ELR (cell line): ENCODE measurements at regions not wholly inside any gene's neighbourhood (a gene's known extent, or its start where the extent isn't known, plus 50 kb on each side); places are given as distances from the start of the nearest gene placed in this dataset.
"Not testable (repeated sequence)": the region's sequence is repeated elsewhere in the genome, so short reads cannot be mapped to it uniquely, and the experiment has no call there.

ENCODE experiments used
- DNase-seq: peaks from one replicate; pipeline ENCODE4 v3.0.0-alpha.2; 2015; ENCODE audit warnings: low read depth

DNA sequence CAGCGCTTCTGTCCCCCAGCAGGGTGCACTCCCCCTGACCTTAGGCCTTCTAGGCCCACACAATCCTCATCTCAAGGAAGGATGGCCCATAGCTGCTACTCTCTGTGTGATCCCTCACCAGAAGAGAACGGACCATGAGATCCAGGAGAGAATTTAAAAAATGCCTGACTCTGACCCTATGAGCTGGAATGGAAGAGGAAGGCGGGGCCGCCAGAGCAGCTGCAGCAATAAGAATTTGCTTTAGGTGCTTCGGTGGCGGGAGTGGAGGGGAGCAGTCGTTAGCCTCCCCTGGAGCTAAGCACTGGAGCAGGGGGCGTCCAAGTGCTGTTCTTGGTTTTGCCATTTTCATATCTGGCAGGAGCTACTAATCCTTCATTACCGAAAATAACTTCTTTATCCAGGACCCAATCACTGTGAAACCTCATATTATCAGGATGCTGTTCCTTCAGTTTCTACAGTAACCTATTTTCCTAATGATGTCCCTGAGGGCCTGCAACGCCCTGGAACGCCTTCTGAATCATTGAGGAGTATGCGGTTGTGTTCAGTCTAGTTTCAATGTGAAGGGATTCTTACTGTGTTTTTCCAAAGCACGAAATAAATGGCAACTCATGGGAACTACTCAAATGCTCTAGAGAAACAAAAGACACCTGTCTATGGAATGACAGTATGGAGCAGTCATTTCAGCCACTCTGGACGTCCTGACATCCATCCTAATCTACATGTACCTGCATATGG lies 105.1 kb upstream of the SIX2 start:
- no peak for DNase-seq

DNA sequence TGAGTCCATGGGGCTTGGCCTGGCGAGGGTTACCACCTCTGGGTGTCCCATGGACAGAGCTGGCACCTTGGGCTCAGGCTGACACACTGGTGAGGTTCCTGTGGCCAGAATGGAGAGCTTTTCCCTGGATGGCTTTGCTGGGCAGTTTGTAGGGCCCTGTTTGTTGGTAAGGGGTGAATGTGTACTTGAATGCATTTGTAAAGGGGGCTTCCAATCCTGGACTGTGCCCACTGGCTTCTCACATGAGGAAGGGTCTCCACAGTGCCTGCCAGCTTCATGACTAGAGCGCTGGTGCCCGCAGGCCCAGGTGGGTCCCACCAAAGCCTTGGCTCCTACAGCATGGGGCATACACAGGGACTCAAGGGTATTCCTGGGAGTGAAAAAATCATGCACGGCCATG lies 103.5 kb upstream of the SIX2 start:
- no peak for DNase-seq

DNA sequence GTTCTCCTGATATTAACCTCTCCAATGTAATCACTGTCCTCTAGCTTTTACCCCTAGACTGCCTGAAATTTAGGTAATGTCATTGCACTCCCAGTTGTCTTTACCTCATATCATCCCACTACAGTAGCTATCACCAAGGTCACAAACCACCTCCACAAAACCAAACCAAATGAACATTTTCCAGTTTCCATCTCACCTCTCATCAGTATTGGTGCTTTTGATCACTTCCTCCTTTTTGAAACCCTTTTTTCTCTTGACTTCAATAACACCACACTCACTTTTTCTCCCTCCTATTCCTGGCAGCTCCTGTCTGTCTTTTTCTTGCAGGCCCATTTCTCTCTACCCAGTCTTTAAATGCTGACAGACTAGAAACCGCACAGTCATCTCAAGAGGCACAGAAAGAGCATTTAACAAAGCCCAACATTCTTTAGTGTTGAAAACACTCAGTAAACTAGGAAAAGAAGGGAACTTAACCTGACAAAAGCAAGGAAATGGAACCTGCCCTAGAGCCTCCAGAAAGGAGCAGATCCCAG lies 95.9 kb upstream of the SIX2 start:
- DNase-seq = no peak

DNA sequence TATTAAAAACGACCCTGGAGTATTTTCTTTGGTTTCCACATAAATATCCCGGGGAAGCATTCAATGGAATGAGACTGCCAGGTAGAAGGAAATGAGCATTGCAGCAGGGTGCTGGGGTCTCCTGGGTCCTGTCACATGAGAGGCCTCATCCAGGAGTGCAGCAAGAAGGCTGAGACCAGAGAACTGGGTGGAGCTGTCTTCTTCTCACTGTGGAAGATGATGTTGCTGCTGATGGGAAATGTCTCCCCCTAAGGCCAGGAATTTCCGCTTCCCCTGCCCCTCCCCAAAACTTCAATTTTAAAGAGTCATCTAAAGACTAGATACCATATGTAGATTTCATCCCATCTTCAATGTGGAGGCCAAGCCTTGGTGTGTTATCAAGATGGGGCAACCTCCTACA lies 95.2 kb upstream of the SIX2 start:
- DNase-seq = no peak

DNA sequence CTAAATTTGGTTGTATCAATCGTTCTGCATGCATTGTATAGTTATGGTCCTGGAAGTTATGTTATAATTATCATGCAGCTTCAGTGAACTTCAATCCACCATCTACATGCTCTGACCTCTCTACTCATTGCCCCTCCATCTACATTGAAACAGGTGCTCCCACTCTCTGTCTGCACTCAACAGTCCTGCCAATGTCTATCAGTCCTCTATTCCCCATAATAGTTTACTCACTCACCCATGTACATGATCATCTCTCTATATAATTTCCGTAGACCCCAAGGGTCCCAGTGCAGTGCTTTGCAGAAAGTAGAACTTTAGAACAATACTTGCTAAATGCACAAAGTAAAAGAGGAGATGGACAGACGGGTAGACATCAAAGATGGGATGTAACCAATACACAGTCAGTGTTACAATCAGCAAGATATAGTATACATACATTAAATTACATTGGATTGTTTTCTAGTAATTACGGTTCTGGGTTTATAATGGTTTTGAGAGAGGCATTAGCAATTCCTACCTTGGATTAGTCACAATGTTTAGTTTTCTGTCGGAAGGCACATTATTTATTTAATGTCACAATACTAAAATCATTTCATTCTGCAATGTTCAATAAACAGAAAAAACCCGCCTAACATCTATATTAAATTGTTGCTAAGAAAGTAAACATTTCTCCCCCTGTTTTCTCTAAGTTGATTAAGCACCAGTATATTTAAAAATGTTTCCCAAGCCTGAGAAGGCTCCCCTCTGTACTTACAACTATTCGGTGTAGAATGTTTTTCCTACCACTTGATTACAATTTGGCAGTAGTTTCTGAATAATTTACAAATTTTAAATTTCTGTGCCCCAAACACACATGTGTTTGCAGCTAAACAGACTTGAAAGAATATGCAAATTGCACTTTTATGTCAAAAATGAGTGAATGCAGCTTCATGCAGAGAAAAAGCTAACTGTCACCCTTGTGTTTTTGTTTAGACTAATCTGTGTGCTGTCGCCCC lies 94.4 kb upstream of the SIX2 start:
- DNase-seq = no peak

GRCh38 chr2:45102579-45103117 lies 93.4 kb upstream of the SIX2 start:
- no peak for DNase-seq

DNA sequence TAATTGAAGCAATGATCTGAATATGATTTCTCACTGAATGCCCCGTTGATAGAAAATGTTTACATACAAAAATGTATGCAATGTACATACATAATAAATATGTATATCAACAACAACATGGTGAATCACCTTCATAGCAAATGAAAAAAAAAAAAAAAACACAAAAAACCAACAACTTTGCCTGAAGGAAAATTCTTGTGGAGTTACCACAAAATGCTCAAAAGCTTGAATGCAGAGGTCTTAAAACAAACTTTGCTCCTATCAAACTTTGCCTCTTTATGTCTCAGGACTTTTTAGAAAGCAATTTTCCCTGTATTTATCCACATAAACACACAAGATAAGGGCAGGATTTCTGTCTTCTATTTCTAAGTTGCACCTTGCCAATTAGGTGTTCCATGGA lies 92.9 kb upstream of the SIX2 start:
- DNase-seq = peak; percentile 20

DNA sequence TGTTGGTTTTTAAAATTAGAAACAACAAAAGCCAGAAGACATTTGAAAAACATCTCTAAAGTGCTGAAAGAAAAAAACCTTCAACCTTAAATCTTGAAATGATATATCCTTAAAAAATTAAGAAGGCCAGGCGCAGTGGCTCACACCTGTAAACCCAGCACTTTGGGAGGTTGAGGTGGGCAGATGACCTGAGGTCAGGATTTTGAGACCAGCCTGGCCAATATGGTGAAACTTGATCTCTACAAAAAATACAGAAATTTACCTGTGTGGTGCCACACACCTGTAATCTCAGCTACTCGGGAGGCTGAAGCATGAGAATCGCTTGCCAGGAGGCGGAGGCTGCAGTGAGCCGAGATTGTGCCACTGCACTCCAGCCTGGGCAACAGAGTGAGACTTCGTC lies 87.7 kb upstream of the SIX2 start:
- no peak for DNase-seq

GRCh38 chr2:45096038-45096437 lies 86.8 kb upstream of the SIX2 start:
- DNase-seq = not testable (repeated sequence)

- no peak for DNase-seq
These were observed 84.4 kb upstream of the SIX2 start for GRCh38 chr2:45093663-45094062.

DNA sequence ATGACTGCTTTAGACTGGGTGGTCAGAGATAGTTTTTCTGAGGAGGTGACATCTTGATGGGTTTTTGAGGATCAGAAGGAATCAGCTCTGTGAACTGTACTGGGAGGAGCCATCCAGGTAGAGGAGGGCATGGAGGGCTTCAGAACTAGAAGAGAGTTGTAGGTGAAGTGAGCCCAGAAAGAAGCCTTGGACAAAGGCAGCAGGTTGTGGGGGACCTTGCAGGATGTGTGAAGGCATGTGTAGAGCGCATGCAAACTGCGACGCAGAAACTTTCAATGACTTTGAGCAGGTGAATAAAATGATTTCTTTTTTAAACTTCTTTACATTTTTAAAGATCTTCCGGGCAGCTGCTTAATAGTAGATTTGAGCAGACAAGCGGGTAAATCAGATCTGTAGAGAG lies 83.9 kb upstream of the SIX2 start:
- DNase-seq = no peak

- DNase-seq = no peak
These were observed 80.5 kb upstream of the SIX2 start for GRCh38 chr2:45089554-45090261.

DNA sequence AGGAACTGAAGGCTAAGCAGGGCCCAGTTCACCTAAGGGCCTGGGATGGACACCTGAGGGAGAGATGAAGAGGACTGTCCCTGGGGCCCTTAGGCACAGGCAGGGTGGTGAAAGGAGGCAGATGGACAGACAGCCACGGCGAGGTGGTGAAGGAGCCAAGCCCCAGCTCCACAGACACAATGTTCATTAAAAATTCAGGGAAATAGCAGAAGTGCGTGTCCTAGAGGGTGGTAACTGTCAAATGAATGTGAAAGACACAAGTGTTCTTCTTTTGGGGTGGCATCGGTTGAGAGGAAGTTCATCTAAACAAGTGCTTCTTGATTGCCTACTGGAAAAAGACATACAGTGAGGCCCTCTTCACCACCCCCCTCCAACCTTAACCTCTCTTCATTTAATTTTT lies 76.2 kb upstream of the SIX2 start:
- no peak for DNase-seq

- DNase-seq = no peak
These were observed 75.2 kb upstream of the SIX2 start for GRCh38 chr2:45084361-45085020.

DNA sequence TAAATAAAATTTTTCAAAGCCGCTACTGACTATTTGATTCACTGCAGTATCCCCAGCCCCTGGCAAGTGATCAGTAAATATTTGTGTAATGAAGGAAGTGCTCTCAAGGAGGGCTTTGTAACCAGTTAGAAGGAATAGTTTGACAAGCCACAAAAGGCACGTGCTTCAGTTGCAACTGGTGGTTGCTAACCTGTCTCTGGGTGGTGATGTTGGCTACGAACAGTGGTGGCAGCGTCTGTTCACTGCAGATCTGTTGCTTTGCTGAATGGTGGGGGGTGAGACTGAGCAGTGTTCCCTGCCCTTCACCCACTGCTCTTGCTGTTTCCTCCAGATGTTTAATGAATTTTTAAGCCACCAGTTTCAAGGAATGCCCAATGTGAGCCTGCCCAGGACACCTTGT lies 73.9 kb upstream of the SIX2 start:
- no peak for DNase-seq

GRCh38 chr2:45074713-45075112 lies 65.5 kb upstream of the SIX2 start:
- DNase-seq = no peak

DNA sequence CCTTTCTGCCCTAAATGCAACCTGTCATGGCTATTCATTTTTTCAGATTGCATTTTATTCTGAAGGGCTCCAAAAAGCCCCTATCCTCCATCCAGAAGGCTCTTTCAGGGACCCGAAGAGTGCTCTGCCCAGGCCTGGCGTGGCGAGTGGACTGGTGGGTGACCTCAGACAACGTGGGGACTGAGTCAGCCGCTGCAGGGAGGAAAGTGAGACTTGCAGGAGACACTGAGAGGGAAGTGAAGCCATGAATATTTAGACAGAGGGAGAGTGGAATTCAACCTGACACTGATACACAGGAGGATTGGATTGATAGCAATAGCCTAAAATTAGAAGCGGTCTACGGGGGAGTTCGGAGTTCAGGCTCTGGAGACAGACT lies 63.6 kb upstream of the SIX2 start:
- peak; percentile 16 for DNase-seq

DNA sequence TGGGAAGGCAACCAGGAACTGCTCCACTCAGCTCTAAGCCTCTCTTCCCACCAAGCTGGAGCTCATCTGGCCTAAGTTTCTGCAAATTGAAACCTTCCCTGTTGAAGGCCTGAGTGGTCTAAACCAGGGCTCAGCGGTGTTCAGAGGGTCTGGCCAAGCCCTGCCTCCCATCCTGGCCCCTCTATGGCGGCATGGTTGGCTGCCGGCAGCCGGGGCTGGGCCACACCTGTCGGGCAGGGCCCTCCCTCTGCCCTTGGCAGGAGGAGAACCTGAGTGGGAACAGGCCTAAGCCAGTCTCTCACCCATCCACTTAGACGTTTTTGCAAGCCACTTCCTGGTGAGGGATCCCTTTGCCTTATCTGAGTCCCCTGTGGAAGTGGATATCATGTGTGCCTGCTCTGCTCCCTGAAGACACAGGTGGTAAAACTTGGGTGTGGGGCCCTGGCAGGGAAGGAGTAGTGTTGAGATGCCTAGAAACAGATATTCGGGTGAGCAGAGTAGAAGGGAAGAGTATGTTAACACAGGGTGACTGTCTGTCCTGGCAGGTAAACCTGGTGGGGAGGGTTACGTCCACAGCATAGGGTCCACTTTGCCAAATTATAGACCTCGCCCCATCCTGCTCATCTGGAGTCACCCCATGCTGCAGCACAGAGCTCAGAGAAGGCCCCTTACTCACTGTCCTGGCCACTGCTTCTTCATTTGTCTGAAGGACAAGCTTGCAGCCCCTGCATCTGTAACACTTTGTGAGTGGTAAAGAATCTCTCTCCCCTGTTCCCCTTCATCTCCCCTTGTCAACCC lies 63.0 kb upstream of the SIX2 start:
- no peak for DNase-seq

DNA sequence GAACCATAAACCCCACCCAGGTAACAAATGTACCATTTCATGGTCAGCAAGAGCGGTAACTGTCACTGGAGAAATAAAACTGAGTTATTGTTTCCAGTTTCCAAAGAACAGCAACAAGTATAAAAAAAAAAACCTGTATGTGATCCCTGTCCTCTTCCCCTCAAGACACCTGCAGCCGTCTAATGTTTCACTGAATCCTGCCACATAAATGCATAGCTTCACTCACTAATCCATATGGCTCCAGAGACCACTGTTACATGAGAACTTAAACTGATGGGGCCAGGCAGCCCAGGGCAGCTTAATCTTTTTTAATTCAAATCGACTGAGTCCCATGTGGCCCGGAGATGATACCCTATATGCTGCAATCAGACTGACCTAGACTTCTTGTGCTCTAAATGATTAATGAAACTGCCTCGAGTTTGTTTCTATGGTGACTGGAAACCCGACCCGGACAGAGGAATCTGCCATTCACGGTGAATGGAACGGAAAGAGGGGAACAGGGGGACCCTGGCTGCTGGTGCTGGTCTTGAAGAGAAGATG lies 60.9 kb upstream of the SIX2 start:
- DNase-seq = no peak

DNA sequence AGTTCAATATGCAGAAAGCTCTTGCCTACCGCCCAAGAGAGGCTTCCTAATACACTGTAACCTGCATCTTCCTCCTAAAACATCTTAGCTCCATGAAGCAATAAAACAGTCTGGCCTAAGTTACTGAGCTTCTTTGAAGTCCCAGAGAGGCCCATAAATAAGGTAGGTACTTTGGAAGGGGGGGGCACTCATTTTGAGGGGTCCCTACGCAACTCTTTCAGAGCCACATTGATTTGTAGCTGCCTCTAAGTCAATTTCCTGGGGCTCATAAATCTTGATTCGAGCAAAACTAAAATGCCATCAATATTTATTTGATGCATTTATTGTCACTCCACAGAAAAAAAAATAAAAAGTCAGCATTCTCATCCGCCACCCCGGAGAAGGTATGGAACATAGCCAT lies 60.4 kb upstream of the SIX2 start:
- no peak for DNase-seq
